ENCODE measurements at regions not wholly inside any gene's neighbourhood (a gene's known extent, or its start where the extent isn't known, plus 50 kb on each side); places are given as distances from the start of the nearest gene placed in this dataset.
"Not testable (repeated sequence)": the region's sequence is repeated elsewhere in the genome, so short reads cannot be mapped to it uniquely, and the experiment has no call there.

DNA sequence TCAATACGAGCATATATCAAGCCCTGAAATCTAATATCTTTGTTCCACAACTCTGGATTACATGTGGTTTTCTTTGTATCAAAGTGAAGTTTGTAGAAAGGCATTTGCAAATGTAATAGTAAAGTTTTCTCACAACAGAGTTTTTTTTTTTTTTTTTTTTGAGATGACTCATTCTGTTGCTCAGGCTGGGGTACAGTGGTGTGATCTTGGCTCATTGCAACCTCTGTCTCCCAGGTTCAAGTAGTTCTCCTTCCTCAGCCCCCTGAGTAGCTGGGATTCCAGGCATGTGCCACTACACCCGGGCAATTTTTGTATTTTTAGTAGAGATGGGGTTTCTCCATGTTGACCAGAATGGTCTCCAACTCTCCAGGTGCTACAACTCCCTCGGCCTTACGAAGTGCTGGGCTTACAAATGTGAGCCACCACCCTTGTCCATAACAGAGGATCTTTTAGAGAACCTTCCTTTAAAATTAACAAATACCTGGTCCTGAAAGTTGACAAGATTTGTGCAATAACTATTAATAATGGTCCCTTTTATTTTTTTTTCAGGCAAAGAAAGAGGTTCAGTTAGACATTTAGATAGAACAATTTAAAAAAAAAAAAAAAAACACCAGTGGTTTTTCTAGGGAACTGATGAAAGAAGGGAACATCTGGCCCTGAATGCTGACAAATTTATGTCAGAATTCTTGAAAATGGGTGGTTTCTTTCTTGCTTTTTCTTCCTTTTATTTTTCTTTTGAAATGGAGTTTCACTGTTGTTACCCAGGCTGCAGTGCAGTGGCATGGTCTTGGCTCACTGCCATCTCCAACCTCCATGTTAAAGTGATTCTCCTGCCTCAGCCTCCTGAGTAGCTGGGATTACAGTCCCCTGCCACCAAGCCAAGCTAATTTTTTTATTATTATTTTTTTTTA, 278.5 kb downstream of the RPS4Y2 start:
- peak; percentile 36 for DNase-seq

DNA sequence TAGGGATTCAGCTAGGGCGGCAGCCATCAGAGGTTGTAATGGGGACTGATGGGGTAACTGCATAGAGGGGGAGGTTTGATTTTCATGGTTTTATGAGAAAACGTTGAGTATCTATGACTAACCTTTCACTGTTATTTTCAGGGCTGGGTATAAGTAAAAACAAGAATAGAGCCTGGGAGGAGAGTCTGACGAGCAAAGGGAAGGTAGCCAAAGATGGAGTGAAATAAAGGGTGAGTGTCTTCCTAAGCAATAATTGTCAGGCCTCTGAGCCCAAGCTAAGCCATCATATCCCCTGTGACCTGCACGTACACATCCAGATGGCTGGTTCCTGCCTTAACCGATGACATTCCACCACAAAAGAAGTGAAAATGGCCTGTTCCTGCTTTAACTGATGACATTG, 281.5 kb downstream of the RPS4Y2 start:
- DNase-seq = not testable (repeated sequence)

DNA sequence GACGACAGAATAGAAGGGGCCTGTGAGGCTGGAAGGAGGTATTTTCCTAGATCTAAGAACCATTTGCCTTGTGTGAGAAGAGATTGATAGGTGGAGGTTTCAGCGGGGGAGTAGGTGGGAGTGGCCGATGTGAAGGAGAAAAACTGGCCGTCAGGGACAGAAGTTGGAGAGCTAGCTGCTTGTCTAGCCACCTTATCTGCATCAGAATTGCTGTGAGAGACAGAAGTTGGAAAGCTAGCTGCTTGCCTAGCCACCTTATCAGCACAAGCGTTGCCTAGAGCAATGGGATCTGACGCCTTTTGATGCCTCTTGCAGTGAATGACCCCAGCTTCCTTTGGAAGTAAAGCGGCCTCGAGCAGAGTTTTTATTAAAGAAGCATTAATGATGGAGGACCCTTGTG, 283.9 kb downstream of the RPS4Y2 start:
- no peak for DNase-seq

DNA sequence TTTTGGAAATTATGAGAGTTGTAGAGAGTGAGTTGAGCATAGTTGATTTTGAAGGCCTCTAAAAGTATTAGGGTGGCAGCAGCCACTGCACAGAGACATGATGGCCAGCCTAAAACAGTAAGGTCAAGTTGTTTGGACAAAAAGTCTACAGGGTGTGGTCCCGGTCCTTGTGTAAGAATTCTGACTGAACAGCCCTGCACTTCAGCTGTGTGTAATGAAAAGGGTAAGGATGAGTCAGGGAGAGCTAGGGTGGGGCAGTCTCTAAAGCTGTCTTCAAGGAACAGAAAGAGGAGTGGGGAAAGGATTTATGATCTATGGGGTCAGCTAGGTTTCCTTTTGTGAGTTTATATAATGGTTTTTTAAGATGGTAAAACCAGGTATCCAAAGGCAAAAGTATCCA, 284.8 kb downstream of the RPS4Y2 start:
- not testable (repeated sequence) for DNase-seq

DNA sequence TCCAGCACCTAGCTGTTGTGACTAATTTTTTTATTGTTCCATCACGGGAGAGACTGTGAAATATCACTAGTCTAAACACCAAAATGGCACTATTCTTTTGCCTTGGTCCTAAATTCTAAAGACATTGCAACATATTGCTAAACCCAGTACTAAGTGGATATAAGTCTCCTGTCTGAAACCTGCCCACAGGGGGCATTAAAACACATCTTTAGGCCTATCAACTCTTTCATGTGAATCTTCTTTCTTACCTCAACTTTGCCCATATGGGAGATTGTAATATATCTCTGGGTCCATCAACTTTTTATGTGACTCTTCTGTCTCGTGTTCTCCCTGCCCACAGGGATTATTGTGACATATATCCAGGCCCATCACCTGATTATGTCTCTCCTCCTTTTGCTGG, 317.2 kb downstream of the RPS4Y2 start:
- peak; percentile 1 for DNase-seq

DNA sequence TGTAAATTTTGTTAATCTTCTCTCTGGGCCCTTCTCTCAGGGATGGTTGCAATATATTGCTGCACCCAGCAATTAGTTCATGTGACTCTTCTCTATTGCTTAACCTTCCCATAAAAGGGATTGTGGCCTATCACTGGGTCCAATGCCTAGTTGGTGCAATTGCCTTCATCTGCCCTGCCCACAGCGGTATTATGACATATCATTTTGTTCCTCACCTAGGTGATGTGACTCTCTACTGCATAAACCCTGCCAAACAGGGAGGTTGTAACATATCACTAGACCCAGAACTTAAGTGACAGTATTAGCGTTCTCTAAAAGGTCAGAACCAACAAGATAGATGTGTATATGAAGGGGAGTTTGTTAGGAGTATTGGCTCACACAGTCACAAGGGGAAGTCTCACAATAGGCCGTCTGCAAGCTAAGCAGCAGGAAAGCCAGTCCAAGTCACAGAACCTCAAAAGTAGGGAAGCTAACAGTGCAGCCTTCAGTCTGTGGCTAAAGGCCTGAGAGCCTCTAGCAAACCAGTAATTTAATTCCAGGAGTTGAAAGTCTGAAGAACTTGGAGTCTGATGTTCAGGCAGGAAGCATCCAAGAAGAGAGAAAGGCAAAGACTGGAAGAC, 317.8 kb downstream of the RPS4Y2 start:
- no peak for DNase-seq

DNA sequence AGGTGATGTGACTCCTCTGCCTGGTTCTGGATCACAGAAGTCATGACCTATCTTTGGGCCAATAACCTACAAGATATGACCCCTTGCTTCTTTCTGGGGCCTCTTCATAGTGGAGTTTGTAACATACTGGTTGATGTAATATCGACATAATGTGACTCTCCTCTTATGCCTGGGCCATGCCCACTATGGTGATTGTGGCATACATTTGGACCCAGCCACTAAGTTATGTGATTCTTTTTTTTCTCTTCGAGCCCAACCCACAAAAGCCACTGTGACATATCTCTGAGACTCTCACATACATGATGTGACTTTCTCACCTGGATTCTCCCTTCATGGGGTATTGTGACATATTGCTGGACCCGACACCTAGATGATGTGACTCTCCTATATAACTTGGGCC, 319.8 kb downstream of the RPS4Y2 start:
- DNase-seq = no peak

DNA sequence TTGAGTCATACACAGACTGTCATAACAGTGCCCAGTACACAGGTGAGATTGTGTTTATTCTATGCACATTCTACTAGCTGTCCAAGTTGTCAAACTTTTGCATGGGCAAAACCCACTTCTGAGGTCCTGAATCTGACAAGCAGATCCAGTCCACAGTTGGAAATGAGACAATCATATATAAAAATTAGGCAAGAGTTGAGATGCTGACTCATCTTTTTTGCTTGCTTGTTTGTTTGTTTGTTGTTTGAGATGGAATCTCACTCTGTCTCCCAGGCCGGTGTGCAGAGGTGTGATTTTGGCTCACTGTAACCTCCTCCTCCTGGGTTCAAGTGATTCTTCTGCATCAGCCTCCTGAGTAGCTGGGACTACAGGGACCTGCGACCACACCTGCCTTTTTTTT, 323.8 kb downstream of the RPS4Y2 start:
- no peak for DNase-seq

DNA sequence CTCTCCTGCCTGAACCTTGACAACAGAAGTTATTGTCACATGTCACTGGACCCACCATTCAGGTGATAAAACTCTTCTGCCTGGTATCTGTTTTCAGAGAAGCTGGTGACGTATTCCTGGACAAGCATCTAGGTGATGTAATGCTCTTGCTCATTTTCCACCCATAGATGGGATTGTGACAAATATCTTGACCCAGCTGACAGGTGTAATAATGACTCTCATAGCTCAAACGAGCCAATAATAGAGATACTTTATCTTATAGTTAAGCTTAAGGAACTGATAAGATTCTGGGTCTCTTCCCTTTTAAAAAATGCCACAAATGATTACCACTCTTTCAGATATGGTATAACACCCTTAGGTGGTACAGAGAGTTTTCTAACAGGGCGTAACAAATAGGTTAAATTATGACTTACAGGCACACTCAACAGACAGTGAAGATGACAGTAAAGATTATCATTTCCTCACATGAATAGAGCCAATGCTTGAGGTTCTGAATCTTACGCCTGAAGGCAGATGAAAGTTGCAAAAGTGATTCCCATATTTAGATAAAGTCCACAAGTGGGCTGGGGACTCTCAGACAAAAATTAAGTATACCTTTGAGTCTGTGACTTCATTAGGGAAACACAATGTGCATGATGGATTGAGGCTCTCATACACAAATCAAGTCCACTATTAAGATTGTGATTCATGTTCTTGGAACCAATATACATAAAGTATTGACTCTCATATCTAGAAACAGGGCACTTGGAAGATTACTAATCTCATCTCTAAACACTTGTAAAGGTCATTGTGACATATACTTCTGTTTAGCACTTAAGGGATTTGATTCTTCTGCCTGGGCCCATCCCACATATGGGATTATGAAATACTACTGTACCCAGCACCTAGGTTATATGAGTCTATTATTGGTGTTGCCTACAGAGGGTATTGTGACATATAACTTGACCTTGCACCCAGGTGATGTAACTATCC, 326.0 kb downstream of the RPS4Y2 start:
- no peak for DNase-seq

DNA sequence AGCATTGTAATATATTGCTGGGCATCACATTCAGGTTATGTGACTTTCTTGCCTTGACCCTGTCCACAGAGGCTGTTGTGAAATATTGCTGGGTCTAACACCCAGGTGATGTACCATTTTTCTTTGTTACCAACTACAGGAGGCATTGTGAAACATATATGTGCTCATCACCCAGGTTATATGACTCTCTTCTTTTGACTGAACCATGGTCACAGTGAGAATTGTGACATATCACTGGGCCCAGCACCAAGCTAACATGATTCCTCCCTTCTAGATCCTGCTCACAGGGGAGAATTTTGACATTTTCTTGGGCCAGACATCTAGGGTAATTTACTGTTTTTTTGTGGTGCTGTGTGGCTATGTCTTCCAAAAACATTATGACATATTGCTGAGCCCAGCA, 326.7 kb downstream of the RPS4Y2 start:
- DNase-seq = no peak

DNA sequence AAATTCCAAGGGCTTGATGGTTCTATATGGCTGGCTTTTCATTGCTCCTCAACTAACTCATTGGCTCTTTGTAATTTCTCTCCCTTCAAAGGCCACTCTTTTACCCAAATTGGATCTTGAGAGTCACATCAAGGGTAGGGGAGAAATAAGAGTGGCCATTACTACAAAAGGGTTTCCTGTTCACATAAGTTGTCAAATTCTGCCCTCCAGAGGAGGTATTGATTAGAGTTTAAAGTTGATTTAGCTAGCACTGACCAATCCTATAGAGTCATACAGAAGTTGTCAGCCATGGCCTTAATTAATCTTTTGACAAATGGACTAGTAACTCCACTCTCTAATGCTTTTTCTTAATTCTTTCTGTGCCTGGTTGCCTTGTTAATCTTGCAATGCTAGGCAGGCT, 336.0 kb downstream of the RPS4Y2 start:
- DNase-seq = no peak

DNA sequence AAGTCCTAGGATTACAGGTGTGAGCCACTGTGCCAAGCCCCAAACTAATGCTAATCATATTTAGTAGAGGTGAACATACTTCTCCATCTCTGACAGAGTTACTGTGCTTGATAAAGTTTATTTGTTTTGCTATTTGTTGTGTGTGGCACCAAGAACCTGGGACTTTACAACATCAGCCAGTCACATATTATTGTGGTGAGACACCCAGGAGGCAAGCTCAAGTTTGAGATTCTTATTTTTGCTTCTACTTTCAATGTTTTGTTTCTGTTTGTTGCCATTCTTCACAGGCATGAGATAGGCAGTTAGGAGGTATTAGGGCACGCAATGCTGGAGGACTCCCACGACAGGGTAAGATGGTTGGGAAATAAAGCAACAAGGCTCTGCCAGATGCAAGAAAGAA, 346.6 kb downstream of the RPS4Y2 start:
- no peak for DNase-seq

DNA sequence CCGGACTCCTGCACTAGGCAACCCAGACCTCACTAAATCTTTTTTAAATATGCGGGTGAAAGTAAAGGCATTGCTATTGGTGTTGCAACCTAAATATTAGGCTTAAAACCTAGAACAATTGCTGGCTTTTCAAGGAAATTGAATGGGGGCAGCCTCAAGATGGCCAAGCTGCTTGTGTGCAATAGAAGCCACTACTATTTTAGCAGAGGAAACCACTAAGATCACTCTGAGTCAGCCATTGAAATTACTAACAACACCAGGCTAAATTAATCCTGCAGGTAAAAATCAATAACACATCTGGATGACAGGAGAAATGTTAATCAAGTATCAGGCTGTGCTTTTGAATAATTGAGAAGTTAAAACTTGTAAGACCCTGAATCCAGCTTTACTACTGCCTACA, 348.0 kb downstream of the RPS4Y2 start:
- DNase-seq = no peak

DNA sequence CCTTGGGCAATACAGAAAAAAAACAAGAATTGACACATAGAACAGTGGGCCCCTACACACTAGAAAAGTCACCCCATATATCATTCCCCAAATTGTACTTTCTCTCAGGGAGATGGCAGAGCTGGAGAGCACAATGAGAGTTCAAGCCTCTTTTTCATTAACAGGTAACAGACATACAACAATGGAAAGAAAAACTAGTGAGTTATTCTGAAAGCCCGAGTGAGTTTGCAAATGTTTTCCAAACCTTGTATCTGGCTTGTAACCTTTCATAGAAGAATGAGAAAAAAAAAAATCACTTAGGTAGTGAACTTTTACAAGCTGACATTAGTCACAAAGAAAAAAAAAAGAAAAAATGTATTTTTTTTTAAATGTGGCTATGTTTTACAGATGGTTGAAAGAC, 349.6 kb downstream of the RPS4Y2 start:
- no peak for DNase-seq

DNA sequence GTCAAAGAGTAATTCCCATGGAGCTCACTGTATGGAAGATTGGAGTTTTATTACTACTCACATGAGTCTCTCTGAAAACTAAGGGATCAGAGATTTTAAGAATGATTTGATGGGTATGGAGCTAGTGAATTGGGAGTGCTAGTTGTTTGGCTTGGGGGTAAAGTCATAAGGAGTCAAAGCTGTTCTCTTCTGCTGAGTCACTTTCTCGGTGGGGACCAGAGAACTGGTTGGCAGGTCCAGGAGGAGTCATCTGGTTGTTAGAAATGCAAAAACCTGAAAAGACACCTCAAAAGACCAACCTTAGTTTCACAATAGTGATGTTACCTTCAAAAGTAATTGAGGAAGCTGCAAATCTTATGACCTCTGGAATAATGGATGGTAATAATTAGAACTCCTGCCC, 355.4 kb downstream of the RPS4Y2 start:
- DNase-seq = no peak

DNA sequence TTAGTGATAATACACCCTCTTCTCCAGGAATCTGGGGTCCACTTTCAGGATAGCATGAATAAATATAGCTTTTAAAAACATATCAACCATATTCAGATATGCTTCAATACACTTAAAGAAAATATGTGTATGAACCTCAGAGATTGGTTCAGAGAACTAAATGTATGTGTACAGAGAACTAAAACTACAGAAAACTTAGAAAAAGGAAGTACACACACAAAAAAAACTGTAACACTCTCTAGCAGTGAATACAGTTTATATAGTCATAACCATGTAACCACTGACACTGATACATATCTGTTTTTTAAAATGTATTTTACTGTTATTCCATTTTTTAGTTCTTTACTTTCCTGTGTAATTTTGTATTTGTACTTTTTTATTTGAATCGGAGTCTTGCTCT, 365.2 kb downstream of the RPS4Y2 start:
- no peak for DNase-seq

DNA sequence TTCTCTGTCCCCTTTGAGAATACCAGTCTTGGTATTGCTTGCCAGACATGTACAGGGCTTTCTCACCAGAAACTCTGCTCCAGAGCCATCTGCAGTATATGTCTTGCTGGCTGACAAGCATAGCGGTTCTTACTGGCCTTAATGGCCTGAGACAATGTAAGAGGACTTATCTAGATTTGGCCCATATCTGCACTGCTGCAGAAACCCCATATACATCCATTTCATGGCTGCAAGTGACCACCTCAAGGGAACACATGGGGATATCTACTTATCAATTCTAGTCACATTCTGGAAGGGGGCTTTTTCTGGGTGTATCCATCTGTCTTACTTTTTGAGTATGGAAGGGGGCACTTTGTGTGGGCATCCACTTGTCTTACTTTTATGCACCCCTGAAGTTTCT, 375.5 kb upstream of the RBMY1B start:
- DNase-seq = no peak

DNA sequence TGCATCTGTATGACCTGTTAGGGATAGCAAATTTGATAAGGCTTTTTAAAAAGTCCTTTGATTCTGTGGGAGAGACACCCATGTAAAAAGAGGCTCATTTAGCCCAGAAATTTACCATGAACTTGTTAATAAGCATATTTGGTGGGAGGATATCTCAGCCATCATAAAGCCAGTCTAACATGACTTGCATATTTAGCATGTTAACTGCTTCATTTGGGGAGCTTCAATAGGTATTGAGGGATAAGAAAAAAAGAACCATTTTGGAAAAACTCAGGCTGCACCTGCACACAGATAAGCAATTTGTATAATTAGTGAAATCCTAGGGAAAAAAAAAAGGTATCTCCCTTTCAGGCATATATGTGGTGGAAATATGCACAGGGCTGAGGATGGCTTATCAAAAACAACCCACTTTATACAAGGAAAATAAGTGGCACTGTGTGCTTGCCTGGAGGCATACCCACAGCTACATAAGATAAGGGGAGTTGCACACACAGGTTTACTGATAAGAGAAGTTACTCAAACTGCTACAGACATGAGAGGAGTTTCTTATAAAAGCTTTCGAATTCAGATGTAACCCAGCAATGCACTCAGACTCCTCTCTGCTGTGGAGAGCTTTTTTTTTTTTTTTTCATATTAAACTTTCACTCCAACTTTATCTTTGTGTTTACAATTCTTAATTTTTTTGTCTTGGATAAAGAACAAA, 372.9 kb upstream of the RBMY1B start:
- peak; percentile 13 for DNase-seq

DNA sequence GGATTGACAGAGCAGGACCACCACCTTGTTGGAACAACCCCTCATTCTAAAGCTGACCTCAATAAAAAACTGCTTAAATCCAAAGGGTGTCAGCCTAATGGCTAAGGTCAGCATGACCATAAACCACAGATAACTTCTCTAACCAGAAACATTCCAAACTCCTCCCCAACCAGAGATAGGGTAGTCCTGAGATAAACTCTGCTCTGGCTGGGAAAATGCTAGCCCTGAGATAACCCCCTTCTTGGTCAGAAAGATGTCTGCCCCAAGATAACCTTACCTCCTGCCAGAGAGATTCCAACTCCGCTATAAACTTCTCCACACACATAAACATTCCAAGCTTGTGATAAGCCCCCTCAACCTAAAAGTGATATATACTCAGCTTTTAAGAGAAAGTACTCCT, 364.8 kb upstream of the RBMY1B start:
- DNase-seq = no peak

DNA sequence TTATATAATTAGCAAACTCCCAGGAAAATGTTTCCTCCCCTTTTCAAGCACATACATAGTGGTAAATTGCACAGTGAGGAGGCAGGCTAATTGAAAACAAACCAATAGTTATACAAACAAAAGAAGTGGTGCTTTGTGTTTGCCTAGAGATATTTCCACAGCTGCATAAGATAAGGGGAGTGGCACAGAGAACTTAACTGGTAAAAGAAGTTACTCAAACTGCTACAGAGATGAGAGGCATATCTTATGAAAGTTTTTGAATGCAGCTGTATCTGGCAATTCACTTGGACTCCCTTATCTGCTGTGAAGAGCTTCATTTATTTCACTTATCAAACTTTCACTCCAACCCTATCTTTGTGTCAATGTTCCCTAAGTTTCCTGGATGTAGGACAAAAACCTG, 361.2 kb upstream of the RBMY1B start:
- no peak for DNase-seq

DNA sequence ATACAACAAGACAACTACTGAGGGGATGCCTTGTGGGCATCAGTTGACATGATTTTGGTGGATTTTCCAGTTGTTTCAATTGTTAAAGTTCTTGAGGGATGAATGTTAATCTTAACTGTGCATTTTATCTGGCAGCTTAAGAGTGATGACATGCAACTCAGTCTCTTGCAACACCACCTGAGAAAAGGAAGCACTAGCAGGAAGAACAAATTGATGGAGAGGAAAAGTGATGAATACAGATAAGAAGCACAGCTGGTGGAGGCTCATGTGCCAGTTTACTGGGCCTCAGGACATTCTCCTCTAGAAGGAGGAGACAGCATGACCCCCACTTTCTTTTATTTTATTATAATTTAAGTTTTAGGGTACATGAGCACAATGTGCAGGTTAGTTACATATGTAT, 341.3 kb upstream of the RBMY1B start:
- no peak for DNase-seq

DNA sequence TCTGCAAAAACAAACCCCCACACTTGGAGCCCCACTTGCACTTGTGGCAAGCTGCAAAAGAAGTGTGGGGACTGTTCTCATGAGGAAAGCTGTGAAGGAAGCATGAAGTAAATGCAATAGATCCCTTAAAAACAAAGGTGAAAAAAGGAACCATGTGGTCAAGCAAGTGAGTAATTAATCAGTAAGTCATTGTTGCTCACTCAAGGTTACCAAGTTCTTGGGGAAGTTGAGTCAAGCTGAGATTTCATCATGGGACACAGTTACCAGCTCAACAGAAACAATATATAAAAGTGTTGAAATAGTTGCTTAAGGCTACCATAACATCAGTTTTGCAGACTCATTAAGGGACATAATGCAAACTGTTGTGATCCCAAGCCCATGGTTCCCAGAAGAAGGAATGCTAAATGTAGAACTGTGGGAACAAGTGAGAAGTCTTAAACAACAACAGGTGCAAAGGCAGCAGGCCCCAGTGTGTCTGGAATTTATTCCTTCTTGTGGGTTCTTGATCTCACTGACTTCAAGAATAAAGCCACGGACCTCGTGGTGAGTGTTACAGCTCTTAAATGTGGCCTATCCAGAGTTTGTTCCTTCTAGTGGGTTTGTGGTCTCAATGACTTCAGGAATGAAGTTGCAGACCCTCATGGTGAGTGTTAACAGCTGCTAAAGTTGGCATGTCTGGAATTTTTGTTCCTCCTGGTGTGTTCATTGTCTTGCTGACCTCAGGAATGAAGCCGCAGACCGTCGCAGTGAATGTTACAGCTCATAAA, 336.3 kb upstream of the RBMY1B start:
- no peak for DNase-seq
